ENCODE measurements at regions not wholly inside any gene's neighbourhood (a gene's known extent, or its start where the extent isn't known, plus 50 kb on each side); places are given as distances from the start of the nearest gene placed in this dataset.

- Histone ChIP-seq H3K36me3 (ENCODE audit: control insufficient read depth, insufficient read depth, low read length) (no peaks in the 10 kb centered on the region), H3K4me3 (ENCODE audit: low read depth, low read length) (no peak overlapping the region), H3K9me3 (no peaks in the 10 kb centered on the region), H3K4me1 (peaks cover 21% of the 10 kb centered on the region), H3K27me3 (replicated peaks; ENCODE audit: control insufficient read depth, insufficient read depth, low read length) (no peaks in the 10 kb centered on the region)
- H3K27me3 Mint-ChIP-seq (ENCODE audit: insufficient read depth, unreplicated experiment) = no peaks in the 10 kb centered on the region
- peaks cover 23% of the 10 kb centered on the region for H3K9me3 Mint-ChIP-seq (ENCODE audit: unreplicated experiment)
- no peak overlapping the region for H3K4me3 Mint-ChIP-seq (ENCODE audit: unreplicated experiment)
- no peak for DNase-seq
- ChIA-PET POLR2A (no interaction called here), CTCF (no interaction called here)
- H3K27ac Mint-ChIP-seq (ENCODE audit: unreplicated experiment) = no peak overlapping the region
- H3K36me3 Mint-ChIP-seq (ENCODE audit: insufficient read depth, unreplicated experiment) = no peaks in the 10 kb centered on the region
- no TSS peak for BruUV-seq (replicated peaks)
- TF ChIP-seq CTCF (IDR thresholded peaks at IDR 0.05; ENCODE audit: insufficient read depth in 1 of 2, low read depth in 1 of 2, low read length in 1 of 2, severe bottlenecking in 1 of 2, unreplicated experiment in 1 of 2) = no peak
- H3K4me1 Mint-ChIP-seq (ENCODE audit: low read depth, unreplicated experiment) = peaks cover 22% of the 10 kb centered on the region
- intact Hi-C loops (cut with micrococcal nuclease; ENCODE audit: unreplicated experiment) = no loop called here
Measured at GRCh38 chr3:31189330-31189729, 294.9 kb upstream of the GADL1 start.

- no TSS peak for BruUV-seq (replicated peaks)
- Mint-ChIP-seq H3K27ac (ENCODE audit: unreplicated experiment) (no peak overlapping the region), H3K4me1 (ENCODE audit: low read depth, unreplicated experiment) (peaks cover 22% of the 10 kb centered on the region), H3K4me3 (ENCODE audit: unreplicated experiment) (no peak overlapping the region), H3K36me3 (ENCODE audit: insufficient read depth, unreplicated experiment) (peaks cover 4% of the 10 kb centered on the region), H3K27me3 (ENCODE audit: insufficient read depth, unreplicated experiment) (no peaks in the 10 kb centered on the region), H3K9me3 (ENCODE audit: unreplicated experiment) (peaks cover 23% of the 10 kb centered on the region)
- H3K36me3 ChIP-seq (ENCODE audit: control insufficient read depth, insufficient read depth, low read length) = no peaks in the 10 kb centered on the region
- TF ChIP-seq CTCF (IDR thresholded peaks at IDR 0.05; ENCODE audit: insufficient read depth in 1 of 2, low read depth in 1 of 2, low read length in 1 of 2, severe bottlenecking in 1 of 2, unreplicated experiment in 1 of 2) = no peak
- ChIA-PET POLR2A (no interaction called here), CTCF (no interaction called here)
- no peak overlapping the region for H3K4me3 ChIP-seq (ENCODE audit: low read depth, low read length)
- no peak for DNase-seq
- no peaks in the 10 kb centered on the region for H3K9me3 ChIP-seq
- H3K27me3 ChIP-seq (replicated peaks; ENCODE audit: control insufficient read depth, insufficient read depth, low read length) = no peaks in the 10 kb centered on the region
- peaks cover 21% of the 10 kb centered on the region for H3K4me1 ChIP-seq
- intact Hi-C loops (cut with micrococcal nuclease; ENCODE audit: unreplicated experiment) = no loop called here
Measured at GRCh38 chr3:31189971-31190370, 295.5 kb upstream of the GADL1 start.

- Histone ChIP-seq H3K4me3 (ENCODE audit: low read depth, low read length) (no peak overlapping the region), H3K27me3 (replicated peaks; ENCODE audit: control insufficient read depth, insufficient read depth, low read length) (no peaks in the 10 kb centered on the region), H3K36me3 (ENCODE audit: control insufficient read depth, insufficient read depth, low read length) (no peaks in the 10 kb centered on the region), H3K4me1 (peaks cover 18% of the 10 kb centered on the region), H3K9me3 (no peaks in the 10 kb centered on the region)
- POLR2A ChIA-PET = no interaction called here
- CTCF ChIA-PET = no interaction called here
- no peak for DNase-seq
- Mint-ChIP-seq H3K27me3 (ENCODE audit: insufficient read depth, unreplicated experiment) (no peaks in the 10 kb centered on the region), H3K9me3 (ENCODE audit: unreplicated experiment) (peaks cover 23% of the 10 kb centered on the region), H3K27ac (ENCODE audit: unreplicated experiment) (no peak overlapping the region), H3K36me3 (ENCODE audit: insufficient read depth, unreplicated experiment) (peaks cover 4% of the 10 kb centered on the region), H3K4me3 (ENCODE audit: unreplicated experiment) (no peak overlapping the region), H3K4me1 (ENCODE audit: low read depth, unreplicated experiment) (peaks cover 14% of the 10 kb centered on the region)
- intact Hi-C loops (cut with micrococcal nuclease; ENCODE audit: unreplicated experiment) = no loop called here
- TF ChIP-seq CTCF (IDR thresholded peaks at IDR 0.05; ENCODE audit: insufficient read depth in 1 of 2, low read depth in 1 of 2, low read length in 1 of 2, severe bottlenecking in 1 of 2, unreplicated experiment in 1 of 2) = no peak
- no TSS peak for BruUV-seq (replicated peaks)
Measured at GRCh38 chr3:31191354-31191753, 296.9 kb upstream of the GADL1 start.
